HEK293 (cell line): ENCODE measurements at regions not wholly inside any gene's neighbourhood (a gene's known extent, or its start where the extent isn't known, plus 50 kb on each side); places are given as distances from the start of the nearest gene placed in this dataset.
"Not testable (repeated sequence)": the region's sequence is repeated elsewhere in the genome, so short reads cannot be mapped to it uniquely, and the experiment has no call there.

Source experiments
- CTCF ChIP-seq: fragments of 450-650 bp; formaldehyde crosslinking; IDR thresholded peaks from 2 replicates; pipeline ENCODE4 v1.5.1; 2016; ENCODE audit warnings: missing biosample characterization, missing genetic modification characterization
- GLIS2 ChIP-seq: fragments of 450-650 bp; formaldehyde crosslinking; IDR thresholded peaks from 2 replicates; pipeline ENCODE4 v1.5.1; 2016; ENCODE audit warnings: missing biosample characterization, missing genetic modification characterization
- SALL2 ChIP-seq: fragments of 450-650 bp; formaldehyde crosslinking; IDR thresholded peaks from 2 replicates; pipeline ENCODE4 v1.5.0; 2017; ENCODE audit warnings: missing biosample characterization, mild to moderate bottlenecking, missing genetic modification characterization, borderline replicate concordance
- TRIM28 ChIP-seq: IDR thresholded peaks from 2 replicates; pipeline ENCODE4 v1.6.1; 2011; ENCODE audit warnings: low read length, control low read depth, borderline replicate concordance
- ZBTB7A ChIP-seq: fragments of 450-650 bp; formaldehyde crosslinking; IDR thresholded peaks from 2 replicates; pipeline ENCODE4 v1.5.1; 2016; ENCODE audit warnings: low read depth, missing biosample characterization, missing genetic modification characterization
- ZNF133 ChIP-seq: fragments of 450-650 bp; formaldehyde crosslinking; IDR thresholded peaks from 2 replicates; pipeline ENCODE4 v1.5.1; 2016; ENCODE audit warnings: missing biosample characterization, missing genetic modification characterization
- ZNF175 ChIP-seq: fragments of 450-650 bp; formaldehyde crosslinking; IDR thresholded peaks from 2 replicates; pipeline ENCODE4 v1.5.1; 2016; ENCODE audit warnings: missing biosample characterization, missing genetic modification characterization
- ZNF274 ChIP-seq, 2 experiments: fragments of 200-500 bp in 1 of 2; fragments of 450-650 bp in 1 of 2; sonication (Bioruptor generic) in 1 of 2; formaldehyde crosslinking in 1 of 2; IDR thresholded peaks; 2 replicates each; pipeline versions ENCODE4 v1.5.1 to v1.6.1; 2014 to 2016; ENCODE audit warnings: borderline replicate concordance in 1 of 2, inconsistent platforms in 1 of 2, low read length in 1 of 2, missing biosample characterization in 1 of 2, missing genetic modification characterization in 1 of 2
- ZNF394 ChIP-seq: fragments of 450-650 bp; formaldehyde crosslinking; IDR thresholded peaks from 2 replicates; pipeline ENCODE4 v1.5.1; 2016; ENCODE audit warnings: missing biosample characterization, missing genetic modification characterization, mild to moderate bottlenecking, moderate library complexity, borderline replicate concordance
- ZNF426 ChIP-seq: fragments of 450-650 bp; formaldehyde crosslinking; IDR thresholded peaks from 2 replicates; pipeline ENCODE4 v1.5.1; 2017; ENCODE audit warnings: missing biosample characterization, missing genetic modification characterization, mild to moderate bottlenecking, inconsistent platforms, moderate library complexity
- ZNF623 ChIP-seq: fragments of 450-650 bp; formaldehyde crosslinking; IDR thresholded peaks from 2 replicates; pipeline ENCODE4 v1.5.1; 2016; ENCODE audit warnings: missing biosample characterization, missing genetic modification characterization
- ZSCAN5A ChIP-seq: fragments of 450-650 bp; formaldehyde crosslinking; IDR thresholded peaks from 2 replicates; pipeline ENCODE4 v1.5.1; 2016; ENCODE audit warnings: missing biosample characterization, missing genetic modification characterization

- not testable (repeated sequence) for TF ChIP-seq CTCF (tag by site-specific recombination); ZNF394 (tag by site-specific recombination); SALL2 (tag by site-specific recombination); ZBTB7A; GLIS2; ZNF426 (tag by site-specific recombination); ZNF274 (IDR thresholded peaks at IDR 0.05; ENCODE audit: low read length); ZNF274 (tag by site-specific recombination; IDR thresholded peaks at IDR 0.05; ENCODE audit: borderline replicate concordance); ZNF133 (tag by site-specific recombination); TRIM28; ZSCAN5A (tag by site-specific recombination); ZNF623 (tag by site-specific recombination); ZNF175 (tag by site-specific recombination)
Measured at GRCh38 chr15:54781220-54781619, 415.5 kb downstream of the RSL24D1 start.
